ENCODE measurements at regions not wholly inside any gene's neighbourhood (a gene's known extent, or its start where the extent isn't known, plus 50 kb on each side); places are given as distances from the start of the nearest gene placed in this dataset.

DNA sequence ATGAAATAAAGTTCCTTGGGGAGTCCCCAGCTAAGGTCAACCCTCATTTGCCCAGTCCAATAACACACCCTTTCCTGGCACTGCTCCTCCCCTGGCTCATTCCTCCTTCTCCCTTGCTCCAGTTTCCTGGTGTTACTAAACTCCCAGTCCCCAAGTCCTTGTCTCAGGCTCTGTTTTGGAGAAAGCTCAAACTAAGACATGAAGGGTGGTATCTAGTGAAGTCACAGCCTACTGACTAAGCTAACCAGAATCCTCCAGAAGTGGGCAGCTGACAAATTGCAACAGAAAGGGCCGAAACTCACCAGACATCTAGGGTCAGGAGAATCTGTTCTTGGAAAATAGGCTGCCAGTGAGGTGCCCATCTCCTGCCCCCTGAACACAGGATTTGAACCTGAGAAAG is 118.7 kb upstream of the NEK6 start:
- TF ChIP-seq, protein P1, sequence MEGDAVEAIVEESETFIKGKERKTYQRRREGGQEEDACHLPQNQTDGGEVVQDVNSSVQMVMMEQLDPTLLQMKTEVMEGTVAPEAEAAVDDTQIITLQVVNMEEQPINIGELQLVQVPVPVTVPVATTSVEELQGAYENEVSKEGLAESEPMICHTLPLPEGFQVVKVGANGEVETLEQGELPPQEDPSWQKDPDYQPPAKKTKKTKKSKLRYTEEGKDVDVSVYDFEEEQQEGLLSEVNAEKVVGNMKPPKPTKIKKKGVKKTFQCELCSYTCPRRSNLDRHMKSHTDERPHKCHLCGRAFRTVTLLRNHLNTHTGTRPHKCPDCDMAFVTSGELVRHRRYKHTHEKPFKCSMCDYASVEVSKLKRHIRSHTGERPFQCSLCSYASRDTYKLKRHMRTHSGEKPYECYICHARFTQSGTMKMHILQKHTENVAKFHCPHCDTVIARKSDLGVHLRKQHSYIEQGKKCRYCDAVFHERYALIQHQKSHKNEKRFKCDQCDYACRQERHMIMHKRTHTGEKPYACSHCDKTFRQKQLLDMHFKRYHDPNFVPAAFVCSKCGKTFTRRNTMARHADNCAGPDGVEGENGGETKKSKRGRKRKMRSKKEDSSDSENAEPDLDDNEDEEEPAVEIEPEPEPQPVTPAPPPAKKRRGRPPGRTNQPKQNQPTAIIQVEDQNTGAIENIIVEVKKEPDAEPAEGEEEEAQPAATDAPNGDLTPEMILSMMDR (IDR thresholded peaks at IDR 0.05; ENCODE audit: insufficient read depth, low read depth, low read length) = no peak
- no peak for TF ChIP-seq EZH2 (IDR thresholded peaks at IDR 0.05; ENCODE audit: insufficient read depth, low read length)
